ENCODE measurements at regions not wholly inside any gene's neighbourhood (a gene's known extent, or its start where the extent isn't known, plus 50 kb on each side); places are given as distances from the start of the nearest gene placed in this dataset.

DNA sequence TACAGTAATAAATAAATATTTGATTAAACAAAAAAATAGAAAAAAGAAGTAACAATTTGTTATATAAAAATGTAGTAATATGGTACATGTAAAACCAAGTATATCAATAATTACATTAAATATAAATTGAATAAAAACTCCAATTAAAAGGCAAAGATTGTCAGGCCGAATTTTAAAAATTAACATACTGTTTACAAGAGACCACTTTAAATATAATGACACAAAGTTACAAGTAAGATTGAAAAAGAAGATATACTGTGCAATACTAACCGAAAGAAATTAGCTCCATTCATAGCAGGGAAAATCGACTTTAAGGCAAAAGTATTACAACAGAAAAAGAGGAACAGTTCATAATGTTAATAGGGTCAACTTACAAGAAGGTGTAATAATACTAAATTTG lies 571.5 kb upstream of the ARID1B start:
- H3K9me3 ChIP-seq (ENCODE audit: low read length), result peaks cover 21% of the 10 kb centered on the region; the same call in 1 of the 2 replicates
- no peaks in the 10 kb centered on the region for H4K20me1 ChIP-seq (ENCODE audit: insufficient read depth, low read length)
- no TSS peak for BruUV-seq (replicated peaks)
- H3K27ac ChIP-seq (ENCODE audit: low read depth, low read length, poor library complexity, severe bottlenecking), result no peak overlapping the region
- H3K9me2 ChIP-seq (ENCODE audit: insufficient read depth, low read length), result no peaks in the 10 kb centered on the region
- ChIA-PET POLR2A (interaction anchor here (0.7 to 1.1 kb wide), 4 partner anchors 9 to 358 kb away, joined by 3 to 4 read pairs (median 3); no protein-coding TSS in a partner anchor), CTCF (ENCODE audit: unreplicated experiment) (no interaction called here)
- TF ChIP-seq, protein P1, sequence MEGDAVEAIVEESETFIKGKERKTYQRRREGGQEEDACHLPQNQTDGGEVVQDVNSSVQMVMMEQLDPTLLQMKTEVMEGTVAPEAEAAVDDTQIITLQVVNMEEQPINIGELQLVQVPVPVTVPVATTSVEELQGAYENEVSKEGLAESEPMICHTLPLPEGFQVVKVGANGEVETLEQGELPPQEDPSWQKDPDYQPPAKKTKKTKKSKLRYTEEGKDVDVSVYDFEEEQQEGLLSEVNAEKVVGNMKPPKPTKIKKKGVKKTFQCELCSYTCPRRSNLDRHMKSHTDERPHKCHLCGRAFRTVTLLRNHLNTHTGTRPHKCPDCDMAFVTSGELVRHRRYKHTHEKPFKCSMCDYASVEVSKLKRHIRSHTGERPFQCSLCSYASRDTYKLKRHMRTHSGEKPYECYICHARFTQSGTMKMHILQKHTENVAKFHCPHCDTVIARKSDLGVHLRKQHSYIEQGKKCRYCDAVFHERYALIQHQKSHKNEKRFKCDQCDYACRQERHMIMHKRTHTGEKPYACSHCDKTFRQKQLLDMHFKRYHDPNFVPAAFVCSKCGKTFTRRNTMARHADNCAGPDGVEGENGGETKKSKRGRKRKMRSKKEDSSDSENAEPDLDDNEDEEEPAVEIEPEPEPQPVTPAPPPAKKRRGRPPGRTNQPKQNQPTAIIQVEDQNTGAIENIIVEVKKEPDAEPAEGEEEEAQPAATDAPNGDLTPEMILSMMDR (conservative IDR thresholded peaks at IDR 0.05; ENCODE audit: low read length), result no peak
- TF ChIP-seq EZH2phosphoT487 (IDR thresholded peaks at IDR 0.05; ENCODE audit: borderline replicate concordance, low read depth, low read length), result no peak
- no peak overlapping the region for H2AFZ ChIP-seq (ENCODE audit: low read length)
- no peaks in the 10 kb centered on the region for H3K79me2 ChIP-seq (ENCODE audit: insufficient read depth, low read depth, low read length)
- H3K4me2 ChIP-seq (ENCODE audit: low read length), result no peak overlapping the region
- no peaks in the 10 kb centered on the region for H3K4me1 ChIP-seq (ENCODE audit: insufficient read depth, low read length, poor library complexity, severe bottlenecking)
- intact Hi-C loops (cut with micrococcal nuclease; ENCODE audit: unreplicated experiment), result no loop called here
- no peaks in the 10 kb centered on the region; the same call in 1 of the 2 replicates for H3K36me3 ChIP-seq (ENCODE audit: insufficient read depth, low read length)
- DNase-seq (ENCODE audit: low spot score), result no peak
- H3K4me3 ChIP-seq (ENCODE audit: low read depth, low read length, poor library complexity, severe bottlenecking), result no peak overlapping the region

DNA sequence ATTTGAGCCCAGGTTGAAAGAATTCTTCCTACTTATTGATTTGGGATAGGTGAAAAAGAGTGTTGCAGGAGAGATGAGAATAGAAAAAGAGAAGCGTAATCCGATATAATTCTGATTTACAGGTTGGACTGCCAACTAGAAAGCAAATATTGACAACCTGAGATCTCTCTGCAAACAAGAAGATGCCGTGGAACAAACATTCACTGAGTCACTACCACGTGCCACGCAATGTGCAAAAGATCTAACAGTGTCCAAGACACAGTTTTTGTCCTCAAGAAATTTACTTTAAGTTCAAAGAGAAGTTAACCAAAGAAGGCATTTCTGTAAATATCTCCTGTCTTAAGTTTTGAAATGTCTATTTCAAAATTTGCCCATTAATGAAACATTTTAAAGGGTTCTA lies 578.0 kb upstream of the ARID1B start:
- intact Hi-C loops (cut with micrococcal nuclease; ENCODE audit: unreplicated experiment), result no loop called here
- Histone ChIP-seq H2AFZ (ENCODE audit: low read length) (no peak overlapping the region), H3K9me2 (ENCODE audit: insufficient read depth, low read length) (no peaks in the 10 kb centered on the region), H3K4me2 (ENCODE audit: low read length) (no peak overlapping the region), H3K9me3 (ENCODE audit: low read length) (no peaks in the 10 kb centered on the region; the same call in 1 of the 2 replicates), H4K20me1 (ENCODE audit: insufficient read depth, low read length) (no peaks in the 10 kb centered on the region), H3K79me2 (ENCODE audit: insufficient read depth, low read depth, low read length) (no peaks in the 10 kb centered on the region), H3K36me3 (ENCODE audit: insufficient read depth, low read length) (peaks cover 4% of the 10 kb centered on the region; the same call in 1 of the 2 replicates), H3K4me3 (ENCODE audit: low read depth, low read length, poor library complexity, severe bottlenecking) (no peak overlapping the region), H3K4me1 (ENCODE audit: insufficient read depth, low read length, poor library complexity, severe bottlenecking) (peaks cover 19% of the 10 kb centered on the region), H3K27ac (ENCODE audit: low read depth, low read length, poor library complexity, severe bottlenecking) (no peak overlapping the region)
- ChIA-PET CTCF (ENCODE audit: unreplicated experiment) (no interaction called here), POLR2A (interaction anchor here (0.7 to 0.8 kb wide), 2 partner anchors 10 to 771 kb away, joined by 3 read pairs; no protein-coding TSS in a partner anchor)
- BruUV-seq (replicated peaks), result no TSS peak
- DNase-seq (ENCODE audit: low spot score), result no peak
- TF ChIP-seq, protein P1 (conservative IDR thresholded peaks at IDR 0.05; ENCODE audit: low read length), result no peak
- no peak for TF ChIP-seq EZH2phosphoT487 (IDR thresholded peaks at IDR 0.05; ENCODE audit: borderline replicate concordance, low read depth, low read length)

DNA sequence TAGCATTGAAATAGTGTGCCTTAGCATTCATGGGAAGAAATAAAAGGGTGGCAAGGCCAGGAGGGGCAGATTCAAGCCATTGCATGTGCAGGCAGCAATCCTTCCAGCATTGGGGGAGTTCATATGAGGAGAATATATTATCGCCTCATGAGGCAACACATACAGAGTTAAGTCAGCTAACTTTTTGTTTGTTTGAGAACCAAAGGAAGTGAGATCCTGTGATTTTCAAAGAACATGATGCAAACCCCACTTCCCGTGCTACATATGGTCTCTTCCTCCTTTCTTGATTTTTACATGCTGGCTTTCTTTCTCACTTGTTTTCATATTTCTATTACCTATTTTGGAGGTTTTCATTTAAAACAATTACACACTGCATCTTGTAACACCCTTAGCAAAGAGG lies 579.7 kb upstream of the ARID1B start:
- no peak overlapping the region for H3K27ac ChIP-seq (ENCODE audit: low read depth, low read length, poor library complexity, severe bottlenecking)
- no peaks in the 10 kb centered on the region for H3K79me2 ChIP-seq (ENCODE audit: insufficient read depth, low read depth, low read length)
- peak overlapping the region; percentile 71 for H2AFZ ChIP-seq (ENCODE audit: low read length)
- BruUV-seq (replicated peaks), result no TSS peak
- no peaks in the 10 kb centered on the region; the same call in 1 of the 2 replicates for H3K9me3 ChIP-seq (ENCODE audit: low read length)
- CTCF ChIA-PET (ENCODE audit: unreplicated experiment), result no interaction called here
- peak; percentile 70 for DNase-seq (ENCODE audit: low spot score)
- intact Hi-C loops (cut with micrococcal nuclease; ENCODE audit: unreplicated experiment), result no loop called here
- H3K9me2 ChIP-seq (ENCODE audit: insufficient read depth, low read length), result no peaks in the 10 kb centered on the region
- H4K20me1 ChIP-seq (ENCODE audit: insufficient read depth, low read length), result no peaks in the 10 kb centered on the region
- H3K4me1 ChIP-seq (ENCODE audit: insufficient read depth, low read length, poor library complexity, severe bottlenecking), result peaks cover 19% of the 10 kb centered on the region
- TF ChIP-seq, protein P1 (conservative IDR thresholded peaks at IDR 0.05; ENCODE audit: low read length), result no peak
- no peak for TF ChIP-seq EZH2phosphoT487 (IDR thresholded peaks at IDR 0.05; ENCODE audit: borderline replicate concordance, low read depth, low read length)
- peak overlapping the region; percentile 3 for H3K4me3 ChIP-seq (ENCODE audit: low read depth, low read length, poor library complexity, severe bottlenecking)
- H3K36me3 ChIP-seq (ENCODE audit: insufficient read depth, low read length), result peaks cover 4% of the 10 kb centered on the region; the same call in 1 of the 2 replicates
- POLR2A ChIA-PET, result interaction anchor here (0.6 to 1.6 kb wide), 9 partner anchors 8 to 316 kb away, joined by 3 to 5 read pairs (median 3); no protein-coding TSS in a partner anchor
- H3K4me2 ChIP-seq (ENCODE audit: low read length), result peak overlapping the region; percentile 44

Data from OCI-LY7 (cell line).